ENCODE measurements at regions not wholly inside any gene's neighbourhood (a gene's known extent, or its start where the extent isn't known, plus 50 kb on each side); places are given as distances from the start of the nearest gene placed in this dataset.

GRCh38 chr16:86378128-86378527, 132.2 kb upstream of the FOXF1 start:
- Histone ChIP-seq H3K27ac (ENCODE audit: low read depth, low read length) (no peak overlapping the region), H3K4me2 (ENCODE audit: low read length) (no peak overlapping the region), H3K9me3 (ENCODE audit: control insufficient read depth in 1 of 2, insufficient read depth in 1 of 2, low read depth in 1 of 2, low read length in 2 of 2) (peaks cover 0 to 9% of the 10 kb centered on the region in 2 experiments; a peak in 1 of 4 replicates), H3K9ac (ENCODE audit: low read length) (no peak overlapping the region), H3K36me3 (ENCODE audit: control insufficient read depth in 1 of 2, insufficient read depth in 2 of 2, low read length in 2 of 2) (no peaks in the 10 kb centered on the region), H3K4me1 (ENCODE audit: control insufficient read depth in 1 of 2, insufficient read depth in 2 of 2, low read length in 2 of 2) (peaks cover 0 to 7% of the 10 kb centered on the region in 2 experiments; a peak in 1 of 4 replicates), H2AFZ (ENCODE audit: low read depth, low read length, poor library complexity, severe bottlenecking) (no peak overlapping the region), H3K9me2 (ENCODE audit: insufficient read depth) (no peaks in the 10 kb centered on the region), H3K27me3 (ENCODE audit: insufficient read depth, low read length) (no peaks in the 10 kb centered on the region), H3K79me2 (ENCODE audit: insufficient read depth, low read length) (no peaks in the 10 kb centered on the region), H3K4me3 (replicated peaks in 1 of 2; ENCODE audit: low read depth in 1 of 2, low read length in 2 of 2) (no peak overlapping the region), H4K20me1 (ENCODE audit: insufficient read depth) (no peaks in the 10 kb centered on the region)
- intact Hi-C loops (cut with micrococcal nuclease): no loop called here
- TF ChIP-seq JUND (IDR thresholded peaks at IDR 0.05): no peak
- no peak for TF ChIP-seq POLR2A (IDR thresholded peaks at IDR 0.05; ENCODE audit: borderline replicate concordance, extremely low read depth, insufficient read depth, insufficient read length)
- TF ChIP-seq SIN3A (IDR thresholded peaks at IDR 0.05; ENCODE audit: low read depth): no peak
- no peak for TF ChIP-seq CTCF (IDR thresholded peaks at IDR 0.05 in 2 of 3, conservative IDR thresholded peaks at IDR 0.05 in 1 of 3; ENCODE audit: borderline replicate concordance in 1 of 3, insufficient read depth in 1 of 3, low read depth in 2 of 3, low read length in 2 of 3)
- TF ChIP-seq SRF (IDR thresholded peaks at IDR 0.05; ENCODE audit: low read depth): no peak
- no peak for TF ChIP-seq ZNF274 (IDR thresholded peaks at IDR 0.05; ENCODE audit: low read depth, low read length)
- TF ChIP-seq SP1 (IDR thresholded peaks at IDR 0.05; ENCODE audit: low read depth): no peak
- TF ChIP-seq EZH2 (IDR thresholded peaks at IDR 0.05): no peak
- no peak for TF ChIP-seq YY1 (IDR thresholded peaks at IDR 0.05; ENCODE audit: extremely low read depth, insufficient replicate concordance, low read depth, low read length)
- TF ChIP-seq ELF1 (IDR thresholded peaks at IDR 0.05; ENCODE audit: borderline replicate concordance, low read depth): no peak
- no peak for TF ChIP-seq TCF7L2 (IDR thresholded peaks at IDR 0.05; ENCODE audit: borderline replicate concordance, extremely low read depth, insufficient read depth, insufficient read length)
- no peak for TF ChIP-seq ATF3 (IDR thresholded peaks at IDR 0.05)
- TF ChIP-seq RAD21 (IDR thresholded peaks at IDR 0.05; ENCODE audit: low read depth): no peak
- no peak for TF ChIP-seq CEBPB (IDR thresholded peaks at IDR 0.05; ENCODE audit: low read depth)
- TF ChIP-seq ZBTB33 (IDR thresholded peaks at IDR 0.05; ENCODE audit: extremely low read depth, insufficient replicate concordance, low read length): no peak
- no peak for TF ChIP-seq EGR1 (IDR thresholded peaks at IDR 0.05; ENCODE audit: low read depth)
- no TSS peak for BruUV-seq (replicated peaks)
- ChIA-PET POLR2A (no interaction called here), RAD21 (ENCODE audit: low non-redundant PET in 1 of 2, low total read pairs in 2 of 2, uncharacterized antibody in 2 of 2, unreplicated experiment in 2 of 2) (no interaction called here), CTCF (no interaction called here)
- no peak for DNase-seq (ENCODE audit: low read depth, low spot score)
- ATAC-seq: no peak
